Peyer's patch (tissue), 4 donors: ENCODE measurements at regions not wholly inside any gene's neighbourhood (a gene's known extent, or its start where the extent isn't known, plus 50 kb on each side); places are given as distances from the start of the nearest gene placed in this dataset.

Experiments
- POLR2A ChIP-seq, 2 donors: fragments of 450-650 bp; IDR thresholded peaks; one replicate each; pipeline ENCODE4 v1.5.1; 2017; ENCODE audit warnings: antibody characterized with exemption in 2 of 2, mild to moderate bottlenecking in 2 of 2, moderate library complexity in 2 of 2
- TF ChIP-seq, protein P1 (sequence below), 6 experiments: fragments of 450-650 bp in 4 of 6; fragments of 200-600 bp in 2 of 6; sonication (generic) in 1 of 6; IDR thresholded peaks; one replicate each; pipeline ENCODE4 v1.5.1; 2017 to 2019; ENCODE audit warnings: antibody characterized with exemption in 6 of 6, mild to moderate bottlenecking in 3 of 6, moderate library complexity in 1 of 6

DNA sequence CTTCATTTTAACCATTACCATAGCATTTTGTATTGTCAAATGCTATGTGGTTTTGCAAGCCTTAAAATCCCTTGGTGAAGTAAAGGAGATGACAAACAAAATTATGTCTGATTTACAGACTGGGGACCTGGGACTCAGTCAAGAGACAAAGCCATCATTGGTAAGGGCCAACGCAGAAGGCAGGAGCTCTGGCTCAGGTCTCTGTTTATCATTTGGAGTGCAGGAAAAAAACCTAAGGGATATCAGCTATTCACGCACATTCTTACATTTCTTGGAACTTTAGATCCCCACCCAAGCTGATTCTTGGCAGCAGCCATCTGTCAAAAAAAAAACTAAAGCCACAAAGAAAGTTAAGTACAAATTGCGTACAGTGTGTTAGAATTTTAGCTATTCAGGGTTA, 731.9 kb downstream of the STPG2 start:
- TF ChIP-seq, protein P1, sequence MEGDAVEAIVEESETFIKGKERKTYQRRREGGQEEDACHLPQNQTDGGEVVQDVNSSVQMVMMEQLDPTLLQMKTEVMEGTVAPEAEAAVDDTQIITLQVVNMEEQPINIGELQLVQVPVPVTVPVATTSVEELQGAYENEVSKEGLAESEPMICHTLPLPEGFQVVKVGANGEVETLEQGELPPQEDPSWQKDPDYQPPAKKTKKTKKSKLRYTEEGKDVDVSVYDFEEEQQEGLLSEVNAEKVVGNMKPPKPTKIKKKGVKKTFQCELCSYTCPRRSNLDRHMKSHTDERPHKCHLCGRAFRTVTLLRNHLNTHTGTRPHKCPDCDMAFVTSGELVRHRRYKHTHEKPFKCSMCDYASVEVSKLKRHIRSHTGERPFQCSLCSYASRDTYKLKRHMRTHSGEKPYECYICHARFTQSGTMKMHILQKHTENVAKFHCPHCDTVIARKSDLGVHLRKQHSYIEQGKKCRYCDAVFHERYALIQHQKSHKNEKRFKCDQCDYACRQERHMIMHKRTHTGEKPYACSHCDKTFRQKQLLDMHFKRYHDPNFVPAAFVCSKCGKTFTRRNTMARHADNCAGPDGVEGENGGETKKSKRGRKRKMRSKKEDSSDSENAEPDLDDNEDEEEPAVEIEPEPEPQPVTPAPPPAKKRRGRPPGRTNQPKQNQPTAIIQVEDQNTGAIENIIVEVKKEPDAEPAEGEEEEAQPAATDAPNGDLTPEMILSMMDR (IDR thresholded peaks at IDR 0.05): no peak
- TF ChIP-seq POLR2A (IDR thresholded peaks at IDR 0.05): no peak
